Mammary epithelial cell (primary cell): ENCODE measurements at regions not wholly inside any gene's neighbourhood (a gene's known extent, or its start where the extent isn't known, plus 50 kb on each side); places are given as distances from the start of the nearest gene placed in this dataset.

Source experiments
- EZH2 ChIP-seq: IDR thresholded peaks from 2 replicates; pipeline ENCODE4 v1.6.1; 2012; ENCODE audit warnings: low read length, inconsistent platforms, borderline replicate concordance
- TF ChIP-seq, protein P1 (sequence below), 2 donors: IDR thresholded peaks in 1 of 2; conservative IDR thresholded peaks in 1 of 2; 2 replicates each; pipeline ENCODE4 v1.5.1; 2011 to 2012; ENCODE audit warnings: inconsistent platforms in 2 of 2, low read length in 2 of 2, mild to moderate bottlenecking in 2 of 2, control low read depth in 1 of 2, low read depth in 1 of 2; ENCODE audit not compliant: insufficient read depth in 1 of 2; ENCODE audit errors: extremely low read depth in 1 of 2

DNA sequence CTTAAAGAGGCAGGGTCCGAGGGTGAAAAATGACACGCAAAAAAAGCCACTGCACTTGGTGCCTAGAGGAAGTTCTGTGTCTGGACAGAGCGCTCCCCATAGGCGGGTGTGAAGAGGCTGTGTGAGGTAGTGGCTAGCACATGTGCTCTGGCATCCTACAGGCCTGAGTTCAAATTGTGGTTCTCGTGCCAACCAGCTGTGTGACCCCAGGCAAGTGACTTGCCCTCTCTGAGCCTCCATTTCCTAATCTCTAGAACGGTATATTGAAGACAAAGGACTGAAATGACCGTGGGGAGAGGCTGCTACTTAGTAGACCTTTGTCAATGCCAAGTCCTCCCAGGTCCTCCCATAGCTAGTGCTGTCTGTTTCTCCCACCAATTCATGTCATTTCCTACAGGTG, 79.1 kb upstream of the MYL10 start:
- no peak for TF ChIP-seq EZH2
- TF ChIP-seq, protein P1, sequence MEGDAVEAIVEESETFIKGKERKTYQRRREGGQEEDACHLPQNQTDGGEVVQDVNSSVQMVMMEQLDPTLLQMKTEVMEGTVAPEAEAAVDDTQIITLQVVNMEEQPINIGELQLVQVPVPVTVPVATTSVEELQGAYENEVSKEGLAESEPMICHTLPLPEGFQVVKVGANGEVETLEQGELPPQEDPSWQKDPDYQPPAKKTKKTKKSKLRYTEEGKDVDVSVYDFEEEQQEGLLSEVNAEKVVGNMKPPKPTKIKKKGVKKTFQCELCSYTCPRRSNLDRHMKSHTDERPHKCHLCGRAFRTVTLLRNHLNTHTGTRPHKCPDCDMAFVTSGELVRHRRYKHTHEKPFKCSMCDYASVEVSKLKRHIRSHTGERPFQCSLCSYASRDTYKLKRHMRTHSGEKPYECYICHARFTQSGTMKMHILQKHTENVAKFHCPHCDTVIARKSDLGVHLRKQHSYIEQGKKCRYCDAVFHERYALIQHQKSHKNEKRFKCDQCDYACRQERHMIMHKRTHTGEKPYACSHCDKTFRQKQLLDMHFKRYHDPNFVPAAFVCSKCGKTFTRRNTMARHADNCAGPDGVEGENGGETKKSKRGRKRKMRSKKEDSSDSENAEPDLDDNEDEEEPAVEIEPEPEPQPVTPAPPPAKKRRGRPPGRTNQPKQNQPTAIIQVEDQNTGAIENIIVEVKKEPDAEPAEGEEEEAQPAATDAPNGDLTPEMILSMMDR (conservative IDR thresholded peaks at IDR 0.05 in 1 of 2, IDR thresholded peaks at IDR 0.05 in 1 of 2; ENCODE audit: extremely low read depth in 1 of 2, insufficient read depth in 1 of 2, low read depth in 1 of 2, low read length in 2 of 2) = no peak
